ENCODE measurements at regions not wholly inside any gene's neighbourhood (a gene's known extent, or its start where the extent isn't known, plus 50 kb on each side); places are given as distances from the start of the nearest gene placed in this dataset.
A peak's percentile ranks its signal among the peaks of the same experiment; 100 is the strongest.

DNA sequence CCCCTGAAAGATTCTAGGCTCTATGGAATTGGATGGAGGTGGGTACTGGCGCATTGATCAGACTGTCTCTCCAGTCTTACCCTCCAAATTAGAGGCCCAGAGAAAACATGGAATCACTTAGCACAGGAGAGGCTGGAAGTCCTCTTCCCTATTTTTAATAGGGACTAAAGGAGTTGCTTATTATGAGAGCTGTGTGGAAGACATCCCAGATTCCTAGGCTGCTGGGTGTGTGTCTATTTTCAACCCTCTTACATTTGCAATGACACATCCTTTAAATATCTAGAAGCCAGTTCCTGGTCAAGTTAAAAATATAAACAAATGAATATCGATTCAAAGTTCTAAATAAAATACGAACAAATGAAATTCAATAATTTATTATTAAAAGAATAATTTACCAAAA, 58.3 kb upstream of the ARID2 start:
- 47 to 52% (median 51%) methylated on average over 3 of the region's 3 CpGs for WGBS, 3 donors
- ATAC-seq (peak; percentile 91 to 98 (median 92)), DNase-seq (no peak)
- TF ChIP-seq, protein P1, sequence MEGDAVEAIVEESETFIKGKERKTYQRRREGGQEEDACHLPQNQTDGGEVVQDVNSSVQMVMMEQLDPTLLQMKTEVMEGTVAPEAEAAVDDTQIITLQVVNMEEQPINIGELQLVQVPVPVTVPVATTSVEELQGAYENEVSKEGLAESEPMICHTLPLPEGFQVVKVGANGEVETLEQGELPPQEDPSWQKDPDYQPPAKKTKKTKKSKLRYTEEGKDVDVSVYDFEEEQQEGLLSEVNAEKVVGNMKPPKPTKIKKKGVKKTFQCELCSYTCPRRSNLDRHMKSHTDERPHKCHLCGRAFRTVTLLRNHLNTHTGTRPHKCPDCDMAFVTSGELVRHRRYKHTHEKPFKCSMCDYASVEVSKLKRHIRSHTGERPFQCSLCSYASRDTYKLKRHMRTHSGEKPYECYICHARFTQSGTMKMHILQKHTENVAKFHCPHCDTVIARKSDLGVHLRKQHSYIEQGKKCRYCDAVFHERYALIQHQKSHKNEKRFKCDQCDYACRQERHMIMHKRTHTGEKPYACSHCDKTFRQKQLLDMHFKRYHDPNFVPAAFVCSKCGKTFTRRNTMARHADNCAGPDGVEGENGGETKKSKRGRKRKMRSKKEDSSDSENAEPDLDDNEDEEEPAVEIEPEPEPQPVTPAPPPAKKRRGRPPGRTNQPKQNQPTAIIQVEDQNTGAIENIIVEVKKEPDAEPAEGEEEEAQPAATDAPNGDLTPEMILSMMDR (IDR thresholded peaks at IDR 0.05), result no peak
- peak overlapping the region; percentile 83 for H3K27ac ChIP-seq
- H3K4me1 ChIP-seq, result peaks cover 30% of the 10 kb centered on the region
- intact Hi-C loops (cut with DNase I), result loop anchor here in 1 of 2 donors (5.0 kb wide), 2 partner anchors 36 to 56 kb away; partner anchors contain the start of gene ARID2
- H3K36me3 ChIP-seq (ENCODE audit: insufficient read depth in 1 of 2, low read depth in 1 of 2), result no peaks in the 10 kb centered on the region
- H3K9me3 ChIP-seq, result no peaks in the 10 kb centered on the region
- H3K27me3 ChIP-seq (ENCODE audit: insufficient read depth in 3 of 3, low read length in 2 of 3), result no peaks in the 10 kb centered on the region
- peak overlapping the region; percentile 19 for H3K4me3 ChIP-seq

DNA sequence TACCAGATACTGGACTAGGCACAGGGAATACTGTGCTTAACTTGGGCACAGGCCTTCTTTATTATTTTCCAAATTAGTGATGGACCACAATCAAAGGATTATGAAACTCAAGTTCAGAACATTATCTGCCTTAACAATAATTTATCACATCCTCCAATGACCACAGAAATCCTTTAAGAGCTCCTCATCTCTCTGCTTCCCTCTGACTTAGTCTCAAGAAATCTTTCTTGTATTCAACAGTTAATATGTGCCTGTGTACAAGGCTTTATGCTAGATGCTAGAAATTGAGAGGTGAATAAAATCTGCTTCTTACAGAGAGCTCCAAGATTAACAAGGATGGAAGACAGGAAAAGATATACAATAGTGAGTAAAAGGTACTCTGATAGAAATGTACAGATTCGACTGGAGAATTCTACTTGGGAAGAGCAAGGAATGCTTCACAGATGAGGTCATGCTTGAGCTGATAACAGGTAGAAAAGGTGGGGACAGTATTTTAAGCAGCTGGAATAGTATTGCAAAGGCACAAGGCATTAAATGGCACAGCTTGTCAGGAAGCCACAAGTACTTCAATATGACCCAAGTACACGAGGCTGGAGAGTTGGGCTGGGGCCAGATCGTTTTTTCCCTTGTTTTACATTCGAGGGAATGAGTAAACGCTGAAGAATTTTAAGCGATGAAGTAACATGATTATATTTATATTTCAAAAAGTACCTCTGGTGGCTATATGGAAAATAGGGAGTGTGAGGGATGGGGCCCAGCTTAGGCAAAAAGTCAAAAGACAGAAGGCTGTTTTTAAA, 55.1 kb upstream of the ARID2 start:
- ATAC-seq (no peak), DNase-seq (peak in 1 of 2 donors; percentile 16)
- Histone ChIP-seq H3K36me3 (ENCODE audit: insufficient read depth in 1 of 2, low read depth in 1 of 2) (no peaks in the 10 kb centered on the region), H3K4me3 (no peak overlapping the region), H3K27ac (no peak overlapping the region), H3K27me3 (ENCODE audit: insufficient read depth in 3 of 3, low read length in 2 of 3) (no peaks in the 10 kb centered on the region), H3K9me3 (no peaks in the 10 kb centered on the region), H3K4me1 (peaks cover 18% of the 10 kb centered on the region)
- TF ChIP-seq, protein P1 (IDR thresholded peaks at IDR 0.05), result no peak
- intact Hi-C loops (cut with DNase I), result loop anchor here in 1 of 2 donors (5.0 kb wide), 2 partner anchors 33 to 53 kb away; partner anchors contain the start of gene ARID2
- WGBS, 3 donors, result 45 to 52% (median 50%) methylated on average over 6 of the region's 6 CpGs

DNA sequence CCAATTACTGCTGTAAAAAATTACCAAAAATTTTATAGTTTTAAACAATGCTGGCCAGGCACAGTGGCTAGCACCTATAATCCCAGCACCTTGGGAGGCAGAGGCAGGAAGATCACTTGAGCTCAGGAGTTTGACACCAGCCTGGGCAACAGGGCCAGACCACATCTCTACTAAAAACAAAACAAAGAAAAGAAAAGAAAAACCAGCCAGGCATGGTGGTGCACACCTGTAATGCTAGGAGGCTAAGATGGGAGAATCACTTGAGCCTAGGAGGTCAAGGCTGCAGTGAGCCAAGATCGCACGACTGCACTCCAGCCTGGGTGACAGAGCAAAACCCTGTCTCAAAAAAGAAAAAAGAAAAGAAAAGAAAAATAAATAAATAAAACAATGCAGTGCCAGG, 54.0 kb upstream of the ARID2 start:
- ATAC-seq (no peak), DNase-seq (no peak)
- no peak overlapping the region for H3K27ac ChIP-seq
- TF ChIP-seq, protein P1 (IDR thresholded peaks at IDR 0.05), result no peak
- H3K9me3 ChIP-seq, result no peaks in the 10 kb centered on the region
- WGBS, 3 donors, result 96 to 100% (median 96%) methylated on average over 2 of the region's 2 CpGs
- no peaks in the 10 kb centered on the region for H3K36me3 ChIP-seq (ENCODE audit: insufficient read depth in 1 of 2, low read depth in 1 of 2)
- intact Hi-C loops (cut with DNase I), result no loop called here
- H3K27me3 ChIP-seq (ENCODE audit: insufficient read depth in 3 of 3, low read length in 2 of 3), result no peaks in the 10 kb centered on the region
- peaks cover 14% of the 10 kb centered on the region for H3K4me1 ChIP-seq
- H3K4me3 ChIP-seq, result no peak overlapping the region
